Renal pelvis (tissue), 1 donor: ENCODE measurements at regions not wholly inside any gene's neighbourhood (a gene's known extent, or its start where the extent isn't known, plus 50 kb on each side); places are given as distances from the start of the nearest gene placed in this dataset.

Experiments used
- DNase-seq: peaks from one replicate; pipeline ENCODE4 v3.0.0-alpha.2; 2013

DNA sequence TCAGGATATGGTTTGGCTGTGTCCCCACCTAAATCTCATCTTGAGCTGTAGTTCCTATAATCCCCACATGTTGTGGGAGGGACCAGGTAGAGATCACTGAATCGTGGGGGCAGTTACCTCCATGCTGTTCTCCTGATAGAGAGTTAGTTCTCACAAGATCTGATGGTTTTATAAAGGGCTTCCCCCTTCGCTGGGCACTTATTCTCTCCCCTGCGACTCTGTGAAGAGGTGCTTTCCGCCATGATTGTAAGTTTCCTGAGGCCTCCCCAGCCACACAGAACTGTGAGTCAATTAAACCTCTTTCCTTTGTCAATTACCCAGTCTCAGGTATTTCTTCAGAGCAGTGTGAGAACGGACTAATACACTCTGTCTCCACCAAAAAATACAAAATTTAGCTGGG is 291.9 kb downstream of the BCOR start:
- DNase-seq: no peak

DNA sequence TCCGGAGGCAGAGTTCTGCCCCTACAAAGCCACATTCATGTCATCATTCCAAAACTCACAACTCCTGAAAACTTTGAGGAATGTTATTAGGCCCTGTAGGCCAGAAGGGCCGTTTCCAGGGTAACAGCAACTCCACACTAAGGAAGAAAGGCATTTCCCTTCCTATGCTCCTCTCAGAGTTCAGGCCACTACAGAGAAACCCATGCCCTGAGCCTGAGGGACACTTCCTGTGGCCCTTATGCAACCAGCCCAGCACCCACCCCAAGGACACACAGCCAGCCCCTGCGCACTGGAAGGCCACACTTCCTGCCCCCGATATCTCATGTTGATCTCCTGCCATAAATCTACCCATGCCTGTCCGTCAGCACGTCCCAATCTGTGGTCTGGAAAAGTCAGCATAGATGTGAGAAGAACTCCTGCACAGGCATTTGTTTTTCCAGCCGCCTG is 289.3 kb downstream of the BCOR start:
- DNase-seq: peak; percentile 70

GRCh38 chrX:39809331-39809730 is 288.4 kb downstream of the BCOR start:
- DNase-seq: no peak

GRCh38 chrX:39810901-39811300 is 286.9 kb downstream of the BCOR start:
- no peak for DNase-seq

DNA sequence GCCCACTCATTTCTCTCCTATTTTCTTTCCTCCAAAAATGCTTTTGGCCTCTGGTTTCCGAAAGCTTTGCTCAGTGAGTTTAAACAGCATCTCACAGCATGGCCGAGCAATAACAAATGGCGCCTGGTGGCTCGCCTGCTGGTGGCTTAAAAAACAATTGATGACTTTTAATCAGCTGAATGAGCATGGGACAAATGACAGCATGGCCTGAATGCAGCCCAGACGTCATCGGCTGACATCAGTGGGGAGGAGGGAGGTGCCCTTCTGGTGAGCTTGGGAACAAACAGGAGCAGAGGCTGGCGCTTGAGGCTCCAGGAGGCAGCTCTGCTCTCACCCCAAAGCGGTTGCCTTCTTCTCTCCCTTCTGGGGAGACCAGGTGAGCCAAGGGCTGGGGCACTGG is 286.4 kb downstream of the BCOR start:
- DNase-seq: no peak

DNA sequence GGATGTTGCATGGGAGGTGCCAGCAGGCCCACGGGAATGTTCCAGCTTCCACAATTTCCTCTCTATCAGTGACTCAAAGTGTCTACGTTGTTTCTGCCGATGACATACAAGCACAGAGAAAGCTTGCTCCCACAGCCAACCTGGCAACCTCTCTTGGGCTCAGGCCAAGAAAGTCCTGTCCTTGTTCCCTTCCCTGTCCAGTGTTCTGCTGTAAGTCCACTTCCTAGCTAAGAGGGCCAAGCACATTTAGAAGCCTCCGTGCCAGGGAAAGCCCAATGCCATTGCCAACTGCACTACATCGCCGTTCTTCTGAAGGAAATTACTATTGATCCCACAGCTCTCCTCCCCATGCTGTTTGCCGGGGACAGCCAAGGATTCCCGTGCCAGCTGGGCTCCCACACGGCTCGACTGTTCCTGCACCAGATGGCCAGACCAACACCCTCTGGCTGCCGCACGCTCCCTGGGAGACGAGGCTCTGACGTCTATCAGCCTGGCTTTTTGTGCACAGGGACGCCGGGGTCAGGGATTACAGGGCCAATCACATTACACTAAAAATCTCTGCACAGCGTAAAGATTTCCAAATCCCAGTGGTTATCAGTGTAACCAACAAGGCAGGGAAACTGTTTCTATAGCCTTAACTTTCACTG is 284.0 kb downstream of the BCOR start:
- no peak for DNase-seq

GRCh38 chrX:39814391-39814790 is 283.4 kb downstream of the BCOR start:
- no peak for DNase-seq

GRCh38 chrX:39815631-39816030 is 282.1 kb downstream of the BCOR start:
- DNase-seq: no peak

- DNase-seq: no peak
Observed at GRCh38 chrX:39816871-39817731, 280.7 kb downstream of the BCOR start.

DNA sequence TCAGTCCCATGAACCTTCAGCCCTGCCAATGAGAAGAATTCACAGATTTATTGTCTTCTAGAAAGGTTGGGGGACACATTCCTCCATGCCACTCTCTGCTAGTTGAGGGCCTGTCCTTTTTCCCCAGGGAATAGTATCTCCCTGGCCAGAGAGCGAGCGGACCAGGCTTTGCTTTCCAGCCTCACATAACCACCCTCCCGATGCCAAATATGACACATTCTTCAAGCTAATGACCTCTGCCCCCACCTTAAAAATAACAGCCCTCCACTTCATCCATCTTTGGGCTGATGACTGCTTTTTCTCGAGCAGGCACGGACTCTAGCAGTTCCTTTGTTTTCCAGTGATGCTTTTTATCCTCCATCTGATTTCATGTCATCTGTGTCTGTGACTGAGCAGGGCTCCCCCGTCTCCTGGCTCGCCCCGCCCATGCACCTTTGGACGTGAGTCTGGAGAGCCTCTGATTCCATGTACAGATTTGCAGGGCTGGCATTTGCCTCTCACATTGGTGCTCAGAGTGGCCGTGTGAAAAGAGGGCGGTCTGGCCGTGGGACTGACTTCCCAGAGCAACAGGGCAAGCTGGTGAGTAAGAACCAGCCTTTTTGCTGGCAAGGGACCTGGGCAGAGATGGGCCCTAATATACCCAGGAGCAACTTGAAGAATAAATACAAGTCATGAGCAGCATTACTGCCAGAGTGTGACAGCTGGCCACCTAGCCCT is 279.8 kb downstream of the BCOR start:
- no peak for DNase-seq

DNA sequence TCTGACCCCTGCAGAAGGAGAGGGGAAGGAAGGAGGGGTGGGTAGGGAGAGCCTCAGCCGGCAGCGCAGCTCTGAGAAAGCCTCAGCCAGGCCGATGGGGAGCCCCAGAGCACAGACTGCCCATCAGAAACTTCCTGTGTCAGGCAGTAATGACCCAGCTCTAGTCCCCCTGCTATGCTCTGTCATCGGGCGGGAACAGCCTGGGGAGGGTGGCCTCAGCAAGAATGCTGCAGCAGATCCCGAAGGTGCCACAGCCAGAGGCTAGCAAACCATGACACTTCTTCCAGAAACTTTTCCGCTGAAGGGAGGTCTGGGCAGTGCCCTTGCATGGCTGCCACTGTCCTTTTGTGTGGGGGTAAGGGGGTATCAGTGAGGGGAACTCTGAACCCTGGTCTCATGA is 279.0 kb downstream of the BCOR start:
- DNase-seq: no peak

- no peak for DNase-seq
Observed at GRCh38 chrX:39819921-39820849, 277.6 kb downstream of the BCOR start.

DNA sequence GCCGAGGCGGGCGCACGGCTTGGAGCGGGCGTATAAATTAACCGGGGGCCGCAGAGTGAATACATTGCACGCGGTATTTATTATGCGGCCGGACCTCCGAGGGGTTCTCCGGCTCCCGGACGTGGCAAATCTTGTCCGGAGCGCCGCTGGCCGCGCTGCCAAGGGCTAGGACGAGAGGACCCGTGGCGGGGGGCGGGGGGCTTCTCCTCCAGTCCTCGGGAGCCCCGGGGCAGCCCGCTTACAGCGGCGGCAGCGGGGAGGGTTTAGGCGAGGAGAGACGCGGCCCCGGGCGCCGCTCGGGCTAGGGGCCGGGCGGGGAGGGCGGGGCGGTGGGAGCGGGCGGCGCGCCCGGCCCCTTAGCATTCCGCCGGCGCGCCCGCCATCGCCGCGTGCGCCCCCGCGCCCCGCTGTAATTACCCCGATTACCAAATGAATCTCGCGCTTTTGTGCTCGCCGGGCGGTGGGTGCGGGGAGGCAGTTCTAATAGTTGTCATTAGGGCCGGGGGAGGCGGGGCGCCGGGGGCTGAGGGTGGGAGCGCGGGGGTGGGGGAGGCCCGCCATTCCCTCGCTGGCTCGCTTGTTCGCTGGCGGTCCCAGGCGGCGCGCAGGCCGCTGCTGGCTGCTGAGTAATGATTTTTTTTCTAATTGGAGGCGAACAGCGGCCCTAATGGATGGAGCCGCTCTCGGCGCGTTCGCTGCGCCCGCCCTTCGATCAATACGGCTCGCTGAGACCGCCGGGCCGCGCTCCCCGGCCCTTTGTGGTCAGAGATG is 276.6 kb downstream of the BCOR start:
- no peak for DNase-seq

DNA sequence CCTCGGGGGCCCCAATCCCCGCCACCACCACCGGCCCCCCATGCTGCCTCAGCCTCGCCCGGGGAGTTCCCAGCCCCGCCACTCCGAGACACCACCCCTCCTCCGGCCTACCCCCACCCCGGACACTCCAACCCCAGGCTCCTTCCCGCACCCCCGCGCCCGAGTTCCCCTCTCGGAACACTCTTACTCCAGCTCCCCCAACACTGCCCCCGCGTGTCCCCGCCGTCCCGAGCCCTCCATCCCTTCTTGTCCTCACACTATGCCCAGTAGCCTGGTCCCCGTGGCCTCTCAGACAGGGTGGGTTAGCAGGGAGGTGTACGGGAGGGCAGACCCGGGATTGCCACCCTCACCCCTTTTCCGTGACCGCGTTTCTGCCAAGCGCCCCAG is 276.1 kb downstream of the BCOR start:
- DNase-seq: no peak

GRCh38 chrX:39822133-39822748 is 275.5 kb downstream of the BCOR start:
- no peak for DNase-seq

- DNase-seq: no peak
Observed at GRCh38 chrX:39823424-39823823, 274.3 kb downstream of the BCOR start.

DNA sequence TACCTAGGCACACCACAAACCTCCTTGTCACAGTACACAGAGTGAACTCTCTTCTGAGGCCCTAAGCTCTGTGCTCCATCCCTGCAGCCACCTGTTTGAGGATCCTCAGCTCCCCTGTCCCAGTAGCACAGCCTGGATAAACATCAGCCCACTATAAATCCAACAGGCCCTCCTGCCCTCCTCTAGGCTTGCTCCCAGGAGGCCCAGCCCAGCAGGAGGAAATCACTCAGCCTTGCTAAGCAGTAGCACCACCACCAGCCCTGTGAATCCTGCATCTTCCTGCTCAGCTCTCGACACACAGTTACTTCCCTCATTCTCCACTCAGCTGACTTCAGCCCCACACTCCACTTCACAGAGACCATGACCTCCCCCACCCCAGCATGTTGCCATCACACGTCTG is 273.9 kb downstream of the BCOR start:
- no peak for DNase-seq

GRCh38 chrX:39826813-39827543 is 270.8 kb downstream of the BCOR start:
- no peak for DNase-seq

DNA sequence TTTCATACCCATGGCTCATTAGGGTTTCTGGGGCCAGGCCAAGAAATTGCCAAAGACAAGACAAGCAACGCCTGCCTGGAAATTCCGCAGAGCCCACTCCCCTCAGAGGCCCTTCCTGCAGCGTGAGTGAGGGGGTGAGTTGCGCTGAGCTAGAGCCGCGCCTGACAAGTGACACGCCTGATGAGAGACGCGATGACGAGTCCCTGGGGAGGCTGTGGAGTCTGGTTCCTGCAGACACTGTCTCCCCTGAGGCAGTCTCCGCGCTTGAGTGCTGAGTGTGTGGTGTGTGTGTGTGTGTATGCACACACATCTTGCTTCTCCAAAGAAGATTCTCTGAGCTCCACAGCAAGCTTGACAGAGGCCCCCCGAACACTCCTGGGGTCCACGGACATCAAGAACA is 269.8 kb downstream of the BCOR start:
- no peak for DNase-seq

DNA sequence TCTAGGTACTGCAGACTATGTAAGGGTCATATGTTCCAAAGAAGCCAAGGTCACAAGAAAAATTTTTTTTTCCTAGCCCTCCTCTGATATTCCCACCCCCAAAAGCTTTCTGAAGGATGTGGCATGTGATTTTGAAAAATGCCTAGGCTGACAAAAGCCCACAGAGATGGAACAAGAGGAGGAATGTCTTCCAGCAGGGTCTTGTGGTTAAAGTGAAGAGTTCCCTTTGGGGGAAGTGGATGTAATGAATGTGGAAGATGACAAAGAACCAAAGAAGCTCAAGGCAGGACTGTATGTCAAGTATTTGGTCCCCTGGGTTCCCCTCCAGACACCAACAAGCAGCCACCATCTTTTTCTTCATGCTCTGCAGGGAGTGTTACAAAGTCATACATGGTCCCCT is 268.8 kb downstream of the BCOR start:
- no peak for DNase-seq
